Neuron (in vitro differentiated cells): ENCODE measurements at regions not wholly inside any gene's neighbourhood (a gene's known extent, or its start where the extent isn't known, plus 50 kb on each side); places are given as distances from the start of the nearest gene placed in this dataset.

Source experiments
- H2AFZ ChIP-seq: one replicate; pipeline ENCODE4 v1.6.1; 2013; ENCODE audit warnings: low read depth, mild to moderate bottlenecking, inconsistent platforms, low read length, moderate library complexity
- H3K27me3 ChIP-seq: one replicate; pipeline ENCODE4 v1.6.1; 2013; ENCODE audit warnings: low read length; ENCODE audit not compliant: insufficient read depth
- H3K36me3 ChIP-seq: one replicate; pipeline ENCODE4 v1.6.1; 2013; ENCODE audit warnings: low read length; ENCODE audit not compliant: insufficient read depth
- H3K4me1 ChIP-seq: one replicate; pipeline ENCODE4 v1.6.1; 2013; ENCODE audit warnings: low read length; ENCODE audit not compliant: insufficient read depth
- H3K4me3 ChIP-seq: 2 replicates; pipeline ENCODE4 v1.5.1; 2013; ENCODE audit warnings: mild to moderate bottlenecking, low read length, moderate library complexity
- H3K9me3 ChIP-seq: one replicate; pipeline ENCODE4 v1.6.1; 2013; ENCODE audit warnings: low read length

DNA sequence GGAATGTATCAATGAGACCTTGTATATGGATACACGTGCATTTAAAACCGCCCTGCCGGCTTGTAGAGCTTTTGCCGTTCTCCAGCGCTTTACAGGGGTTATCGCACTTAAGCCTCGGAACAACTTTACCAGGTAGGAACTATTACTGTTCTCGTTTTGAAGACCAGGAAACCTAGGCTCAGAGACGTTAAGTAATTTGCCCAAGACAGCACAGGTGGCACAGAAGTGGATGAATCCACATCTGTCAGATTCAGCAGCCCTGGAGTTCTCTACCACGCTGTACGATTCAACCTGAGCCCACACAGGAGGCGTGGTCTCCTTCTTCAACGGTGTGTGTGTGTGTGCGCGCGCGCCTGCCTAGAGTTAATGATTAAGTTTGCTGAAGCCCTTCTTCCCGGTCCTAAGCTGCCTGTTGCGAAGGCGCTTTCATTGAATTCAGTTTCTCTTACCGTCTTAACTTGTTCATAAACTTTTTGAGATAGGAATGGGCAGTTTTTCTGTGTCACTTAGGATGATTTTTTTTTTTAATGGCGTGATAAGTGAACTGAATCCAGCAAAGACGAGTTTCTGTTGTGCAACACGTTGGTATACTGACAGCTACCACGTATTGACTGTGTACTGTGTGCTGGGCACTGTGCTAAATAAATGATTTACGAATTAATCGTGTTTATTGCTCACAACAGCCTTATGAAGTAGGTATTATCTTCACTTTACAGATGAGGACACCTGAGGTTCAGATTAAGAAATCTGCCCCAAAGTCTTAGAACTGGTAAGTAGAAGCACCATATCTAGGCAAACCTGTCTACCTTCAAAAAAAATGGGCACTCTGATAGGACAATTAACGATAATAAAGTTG, 67.4 kb downstream of the KCNRG start:
- Histone ChIP-seq H3K27me3 (no peaks in the 10 kb centered on the region), H3K36me3 (peaks cover 5% of the 10 kb centered on the region), H3K4me3 (peak overlapping the region; percentile 61), H3K9me3 (no peaks in the 10 kb centered on the region), H2AFZ (peak overlapping the region; percentile 23), H3K4me1 (peaks cover 18% of the 10 kb centered on the region)

DNA sequence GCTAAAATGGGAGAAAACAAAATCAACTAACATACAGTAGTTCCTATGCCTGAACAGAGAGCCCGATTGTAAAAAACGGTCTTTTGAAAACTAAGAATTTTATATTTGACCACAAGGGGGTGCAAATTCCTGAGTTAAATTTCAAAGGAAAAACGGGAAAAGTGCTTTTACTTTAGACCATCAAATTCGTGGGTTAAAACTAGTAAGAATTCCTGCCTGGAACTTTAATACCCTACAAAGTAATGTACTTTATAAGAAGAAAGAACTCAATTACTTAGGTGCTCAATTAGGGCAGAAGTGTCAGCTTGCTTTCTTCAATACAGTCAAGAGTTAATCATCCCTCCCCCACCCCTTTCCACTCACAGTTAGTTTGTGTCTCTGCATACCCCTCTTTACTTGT, 69.8 kb downstream of the KCNRG start:
- Histone ChIP-seq H3K27me3 (no peaks in the 10 kb centered on the region), H2AFZ (no peak overlapping the region), H3K36me3 (peaks cover 5% of the 10 kb centered on the region), H3K4me3 (no peak overlapping the region), H3K9me3 (no peaks in the 10 kb centered on the region), H3K4me1 (peaks cover 7% of the 10 kb centered on the region)

- no peaks in the 10 kb centered on the region for H3K9me3 ChIP-seq
- no peak overlapping the region for H2AFZ ChIP-seq
- no peaks in the 10 kb centered on the region for H3K4me1 ChIP-seq
- H3K27me3 ChIP-seq: no peaks in the 10 kb centered on the region
- H3K4me3 ChIP-seq: no peak overlapping the region
- H3K36me3 ChIP-seq: peaks cover 5% of the 10 kb centered on the region
These were observed 74.4 kb downstream of the KCNRG start for GRCh38 chr13:50089633-50090032.

DNA sequence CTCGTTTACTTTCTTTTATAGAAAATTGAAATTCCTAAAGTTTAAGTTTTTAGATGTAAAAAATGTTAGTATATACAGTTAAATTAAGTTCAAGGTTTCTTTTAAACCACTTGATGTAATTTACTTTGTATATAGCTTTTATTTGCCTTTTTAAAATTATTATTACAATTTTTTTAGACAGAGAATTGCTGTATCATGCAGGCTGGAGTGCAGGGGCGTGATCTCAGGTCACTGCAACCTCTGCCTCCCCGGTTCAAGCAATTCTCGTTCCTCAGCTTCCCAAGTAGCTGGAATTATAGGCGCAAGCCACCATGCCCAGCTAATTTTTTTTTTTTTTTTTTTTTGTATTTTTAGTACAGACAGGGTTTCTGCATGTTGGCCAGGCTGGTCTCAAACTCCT, 75.0 kb downstream of the KCNRG start:
- H3K27me3 ChIP-seq: no peaks in the 10 kb centered on the region
- H3K36me3 ChIP-seq: peaks cover 5% of the 10 kb centered on the region
- no peak overlapping the region for H2AFZ ChIP-seq
- H3K4me3 ChIP-seq: no peak overlapping the region
- no peaks in the 10 kb centered on the region for H3K4me1 ChIP-seq
- no peaks in the 10 kb centered on the region for H3K9me3 ChIP-seq

- Histone ChIP-seq H3K4me1 (no peaks in the 10 kb centered on the region), H3K9me3 (peaks cover 8% of the 10 kb centered on the region), H3K27me3 (no peaks in the 10 kb centered on the region), H3K36me3 (peaks cover 3% of the 10 kb centered on the region), H3K4me3 (no peak overlapping the region), H2AFZ (no peak overlapping the region)
These were observed 79.5 kb downstream of the KCNRG start for GRCh38 chr13:50094615-50095293.

- Histone ChIP-seq H3K4me1 (no peaks in the 10 kb centered on the region), H3K27me3 (no peaks in the 10 kb centered on the region), H2AFZ (no peak overlapping the region), H3K9me3 (peaks cover 8% of the 10 kb centered on the region), H3K36me3 (peaks cover 3% of the 10 kb centered on the region), H3K4me3 (no peak overlapping the region)
These were observed 83.4 kb downstream of the KCNRG start for GRCh38 chr13:50098693-50099092.

DNA sequence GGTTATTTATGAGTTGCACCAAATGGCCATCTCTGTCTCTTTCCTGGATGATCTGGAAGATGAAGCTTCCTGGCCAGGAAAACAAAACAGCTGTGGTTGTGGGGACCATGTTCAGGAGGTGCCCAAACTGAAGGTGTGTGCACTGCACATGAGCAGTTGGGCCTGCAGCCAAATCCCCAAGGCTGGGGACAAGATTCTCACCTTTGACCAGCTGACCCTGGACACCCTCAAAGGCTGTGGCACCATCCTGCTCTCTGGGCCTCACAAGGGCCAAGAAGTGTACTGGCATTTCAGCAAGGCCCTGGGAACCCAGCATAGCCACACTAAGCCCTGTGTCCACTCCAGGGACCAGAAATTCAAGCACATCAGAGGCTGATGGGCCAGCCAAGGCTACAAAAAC, 84.2 kb downstream of the KCNRG start:
- Histone ChIP-seq H3K4me3 (no peak overlapping the region), H3K4me1 (no peaks in the 10 kb centered on the region), H3K9me3 (peaks cover 8% of the 10 kb centered on the region), H3K36me3 (peaks cover 3% of the 10 kb centered on the region), H3K27me3 (no peaks in the 10 kb centered on the region), H2AFZ (no peak overlapping the region)

GRCh38 chr13:50101590-50101989, 86.3 kb downstream of the KCNRG start:
- H3K4me1 ChIP-seq: no peaks in the 10 kb centered on the region
- H3K36me3 ChIP-seq: peaks cover 3% of the 10 kb centered on the region
- H3K27me3 ChIP-seq: no peaks in the 10 kb centered on the region
- no peak overlapping the region for H2AFZ ChIP-seq
- no peak overlapping the region for H3K4me3 ChIP-seq
- peaks cover 8% of the 10 kb centered on the region for H3K9me3 ChIP-seq

DNA sequence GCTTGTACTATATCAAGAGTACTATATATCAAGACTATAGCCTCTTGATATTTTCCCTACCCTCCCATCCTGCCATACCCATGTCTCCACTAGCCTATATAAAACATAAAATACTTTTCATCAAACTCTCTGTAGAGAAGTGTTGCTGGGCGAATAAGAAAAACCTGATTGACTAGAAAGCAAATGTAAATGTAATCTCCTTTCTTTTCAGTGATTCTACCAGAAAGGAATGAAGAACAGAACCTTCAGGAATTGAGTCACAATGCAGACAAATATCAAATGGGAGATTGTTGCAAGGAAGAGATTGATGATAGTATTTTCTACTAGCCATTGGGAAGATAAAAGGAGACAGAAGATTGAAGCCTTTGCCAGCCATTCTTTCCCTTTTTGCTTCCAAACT, 89.2 kb downstream of the KCNRG start:
- Histone ChIP-seq H3K9me3 (peaks cover 2% of the 10 kb centered on the region), H3K4me3 (no peak overlapping the region), H3K27me3 (no peaks in the 10 kb centered on the region), H3K4me1 (no peaks in the 10 kb centered on the region), H3K36me3 (peaks cover 1% of the 10 kb centered on the region), H2AFZ (no peak overlapping the region)

DNA sequence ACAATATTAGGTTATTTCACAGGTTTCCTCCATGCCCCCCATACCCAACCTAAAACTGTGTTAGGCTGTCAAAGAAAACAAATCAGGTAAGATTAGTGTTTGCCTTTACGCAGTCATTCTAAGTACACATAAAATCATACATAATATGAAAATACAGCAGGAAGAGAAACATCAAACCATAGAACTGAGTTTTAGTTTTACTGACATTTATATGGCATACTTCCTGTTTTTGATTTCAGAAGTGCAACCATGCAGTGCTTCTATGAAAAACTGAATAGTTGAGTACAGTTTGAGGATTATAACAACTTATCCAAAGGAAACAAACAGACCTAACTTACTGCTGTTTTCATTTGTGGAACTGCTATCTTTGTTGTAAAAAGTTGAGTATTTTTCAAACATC, 91.3 kb downstream of the KCNRG start:
- Histone ChIP-seq H3K36me3 (no peaks in the 10 kb centered on the region), H3K4me3 (no peak overlapping the region), H3K4me1 (no peaks in the 10 kb centered on the region), H3K27me3 (no peaks in the 10 kb centered on the region), H3K9me3 (no peaks in the 10 kb centered on the region), H2AFZ (no peak overlapping the region)

DNA sequence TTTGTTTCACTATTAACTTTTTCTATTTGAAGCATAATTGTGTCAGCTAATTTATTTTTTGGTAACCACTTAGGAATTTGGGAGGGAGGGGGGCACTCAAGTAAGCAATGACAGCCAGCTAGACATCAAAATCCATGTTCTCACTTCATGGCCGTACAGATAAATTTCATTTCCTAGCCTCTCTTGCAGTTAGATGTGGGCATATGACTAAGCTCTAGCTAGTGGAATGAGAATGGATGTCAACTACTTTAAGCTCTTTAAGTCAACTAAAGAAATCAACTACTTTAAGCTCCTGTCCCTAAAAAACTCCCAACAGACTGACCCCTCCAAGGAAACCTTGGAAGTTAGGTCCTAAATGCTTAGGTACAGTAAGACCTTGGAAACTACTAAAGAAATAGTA, 92.0 kb downstream of the KCNRG start:
- H2AFZ ChIP-seq: no peak overlapping the region
- H3K27me3 ChIP-seq: no peaks in the 10 kb centered on the region
- no peaks in the 10 kb centered on the region for H3K9me3 ChIP-seq
- no peaks in the 10 kb centered on the region for H3K4me1 ChIP-seq
- no peak overlapping the region for H3K4me3 ChIP-seq
- H3K36me3 ChIP-seq: no peaks in the 10 kb centered on the region

DNA sequence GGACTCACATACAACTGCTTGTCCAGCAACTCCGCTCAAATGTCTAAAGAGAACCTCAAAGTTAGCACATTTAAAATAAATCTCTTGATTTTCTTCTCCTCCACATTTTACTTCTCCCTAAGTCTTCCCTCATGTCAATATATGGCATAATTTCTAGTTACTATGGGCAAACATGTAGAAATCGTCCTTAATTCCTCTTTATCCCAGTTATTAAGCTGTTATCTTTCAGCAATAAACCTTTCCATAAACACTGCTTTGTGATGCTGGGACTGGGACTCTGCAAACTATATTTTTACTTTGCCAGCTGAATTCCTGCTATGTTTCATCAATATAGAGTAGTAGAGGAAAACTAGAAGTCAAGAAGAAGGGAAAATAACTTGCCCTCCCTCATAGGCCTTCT, 99.7 kb downstream of the KCNRG start:
- no peaks in the 10 kb centered on the region for H3K9me3 ChIP-seq
- no peaks in the 10 kb centered on the region for H3K4me1 ChIP-seq
- H3K27me3 ChIP-seq: no peaks in the 10 kb centered on the region
- H3K4me3 ChIP-seq: no peak overlapping the region
- H2AFZ ChIP-seq: no peak overlapping the region
- H3K36me3 ChIP-seq: peaks cover 2% of the 10 kb centered on the region

GRCh38 chr13:50115695-50116094, 100.5 kb downstream of the KCNRG start:
- H3K9me3 ChIP-seq: no peaks in the 10 kb centered on the region
- H3K27me3 ChIP-seq: no peaks in the 10 kb centered on the region
- H2AFZ ChIP-seq: no peak overlapping the region
- H3K36me3 ChIP-seq: peaks cover 2% of the 10 kb centered on the region
- no peaks in the 10 kb centered on the region for H3K4me1 ChIP-seq
- H3K4me3 ChIP-seq: no peak overlapping the region
